ENCODE measurements at regions not wholly inside any gene's neighbourhood (a gene's known extent, or its start where the extent isn't known, plus 50 kb on each side); places are given as distances from the start of the nearest gene placed in this dataset.
"Not testable (repeated sequence)": the region's sequence is repeated elsewhere in the genome, so short reads cannot be mapped to it uniquely, and the experiment has no call there.

GRCh38 chr14:44873536-44873935 is 88.2 kb downstream of the KLHL28 start:
- no peak for DNase-seq (ENCODE audit: low spot score)

GRCh38 chr14:44866770-44867169 is 95.0 kb downstream of the KLHL28 start:
- DNase-seq (ENCODE audit: low spot score), result no peak

- DNase-seq (ENCODE audit: low spot score), result no peak
Measured at GRCh38 chr14:44866322-44866721, 95.4 kb downstream of the KLHL28 start.

GRCh38 chr14:44863271-44863670 is 98.5 kb downstream of the KLHL28 start:
- no peak for DNase-seq (ENCODE audit: low spot score)

GRCh38 chr14:44854114-44854513 is 107.6 kb downstream of the KLHL28 start:
- no peak for DNase-seq (ENCODE audit: low spot score)

- no peak for DNase-seq (ENCODE audit: low spot score)
Measured at GRCh38 chr14:44847526-44848309, 114.0 kb downstream of the KLHL28 start.

GRCh38 chr14:44846232-44846824 is 115.4 kb downstream of the KLHL28 start:
- DNase-seq (ENCODE audit: low spot score), result peak; percentile 49

GRCh38 chr14:44835928-44836327 is 125.8 kb downstream of the KLHL28 start:
- not testable (repeated sequence) for DNase-seq (ENCODE audit: low spot score)

- no peak for DNase-seq (ENCODE audit: low spot score)
Measured at GRCh38 chr14:44833376-44834060, 128.2 kb downstream of the KLHL28 start.

GRCh38 chr14:44830371-44830770 is 131.4 kb downstream of the KLHL28 start:
- DNase-seq (ENCODE audit: low spot score), result no peak

- no peak for DNase-seq (ENCODE audit: low spot score)
Measured at GRCh38 chr14:44829021-44829420, 132.7 kb downstream of the KLHL28 start.

- no peak for DNase-seq (ENCODE audit: low spot score)
Measured at GRCh38 chr14:44828023-44828422, 133.7 kb downstream of the KLHL28 start.

- no peak for DNase-seq (ENCODE audit: low spot score)
Measured at GRCh38 chr14:44820230-44820964, 141.3 kb downstream of the KLHL28 start.

- DNase-seq (ENCODE audit: low spot score), result no peak
Measured at GRCh38 chr14:44814196-44814595, 147.6 kb downstream of the KLHL28 start.

GRCh38 chr14:44812672-44813071 is 149.1 kb downstream of the KLHL28 start:
- no peak for DNase-seq (ENCODE audit: low spot score)

GRCh38 chr14:44804391-44804790 is 157.4 kb downstream of the KLHL28 start:
- no peak for DNase-seq (ENCODE audit: low spot score)

- DNase-seq (ENCODE audit: low spot score), result peak; percentile 65
Measured at GRCh38 chr14:44803239-44803905, 158.4 kb downstream of the KLHL28 start.

- no peak for DNase-seq (ENCODE audit: low spot score)
Measured at GRCh38 chr14:44798386-44799242, 163.1 kb downstream of the KLHL28 start.

- DNase-seq (ENCODE audit: low spot score), result no peak
Measured at GRCh38 chr14:44795725-44796124, 166.0 kb downstream of the KLHL28 start.

GRCh38 chr14:44791730-44792129 is 170.0 kb downstream of the KLHL28 start:
- no peak for DNase-seq (ENCODE audit: low spot score)

GRCh38 chr14:44788612-44789011 is 173.1 kb downstream of the KLHL28 start:
- DNase-seq (ENCODE audit: low spot score), result no peak

Data from H4 (cell line).